ENCODE measurements at regions not wholly inside any gene's neighbourhood (a gene's known extent, or its start where the extent isn't known, plus 50 kb on each side); places are given as distances from the start of the nearest gene placed in this dataset.
"Not testable (repeated sequence)": the region's sequence is repeated elsewhere in the genome, so short reads cannot be mapped to it uniquely, and the experiment has no call there.

- Histone ChIP-seq H3K9me3 (no peaks in the 10 kb centered on the region), H3K4me1 (no peaks in the 10 kb centered on the region), H3K36me3 (replicated peaks) (no peaks in the 10 kb centered on the region), H3K27me3 (ENCODE audit: low read depth) (no peaks in the 10 kb centered on the region), H3K4me3 (no peak overlapping the region)
- DNase-seq (ENCODE audit: low spot score in 2 of 2): no peak
- in situ Hi-C loops (cut with MboI; ENCODE audit: low sequenced_read_pairs): no loop called here
Observed at GRCh38 chr9:28410411-28410810, 837.1 kb upstream of the C9orf72 start.

GRCh38 chr9:28413471-28413870 is 840.2 kb upstream of the C9orf72 start:
- Histone ChIP-seq H3K9me3 (no peaks in the 10 kb centered on the region), H3K27me3 (ENCODE audit: low read depth) (no peaks in the 10 kb centered on the region), H3K4me1 (no peaks in the 10 kb centered on the region), H3K36me3 (replicated peaks) (no peaks in the 10 kb centered on the region), H3K4me3 (no peak overlapping the region)
- in situ Hi-C loops (cut with MboI; ENCODE audit: low sequenced_read_pairs): no loop called here
- no peak for DNase-seq (ENCODE audit: low spot score in 2 of 2)

GRCh38 chr9:28423255-28423654 is 850.0 kb upstream of the C9orf72 start:
- Histone ChIP-seq H3K4me3 (no peak overlapping the region), H3K36me3 (replicated peaks) (no peaks in the 10 kb centered on the region), H3K9me3 (no peaks in the 10 kb centered on the region), H3K4me1 (no peaks in the 10 kb centered on the region), H3K27me3 (ENCODE audit: low read depth) (no peaks in the 10 kb centered on the region)
- no peak for DNase-seq (ENCODE audit: low spot score in 2 of 2)
- in situ Hi-C loops (cut with MboI; ENCODE audit: low sequenced_read_pairs): no loop called here

GRCh38 chr9:28435456-28435855 is 862.2 kb upstream of the C9orf72 start:
- H3K27me3 ChIP-seq (ENCODE audit: low read depth): no peaks in the 10 kb centered on the region
- no peaks in the 10 kb centered on the region for H3K36me3 ChIP-seq (replicated peaks)
- no peaks in the 10 kb centered on the region for H3K4me1 ChIP-seq
- H3K9me3 ChIP-seq: no peaks in the 10 kb centered on the region
- DNase-seq (ENCODE audit: low spot score in 2 of 2): no peak
- in situ Hi-C loops (cut with MboI; ENCODE audit: low sequenced_read_pairs): no loop called here
- H3K4me3 ChIP-seq: no peak overlapping the region

- Histone ChIP-seq H3K27me3 (ENCODE audit: low read depth) (no peaks in the 10 kb centered on the region), H3K36me3 (replicated peaks) (no peaks in the 10 kb centered on the region), H3K9me3 (no peaks in the 10 kb centered on the region), H3K4me3 (no peak overlapping the region), H3K4me1 (no peaks in the 10 kb centered on the region)
- no peak for DNase-seq (ENCODE audit: low spot score in 2 of 2)
- in situ Hi-C loops (cut with MboI; ENCODE audit: low sequenced_read_pairs): no loop called here
Observed at GRCh38 chr9:28439688-28440087, 866.4 kb upstream of the C9orf72 start.

- Histone ChIP-seq H3K4me3 (no peak overlapping the region), H3K4me1 (no peaks in the 10 kb centered on the region), H3K36me3 (replicated peaks) (no peaks in the 10 kb centered on the region), H3K9me3 (no peaks in the 10 kb centered on the region), H3K27me3 (ENCODE audit: low read depth) (no peaks in the 10 kb centered on the region)
- in situ Hi-C loops (cut with MboI; ENCODE audit: low sequenced_read_pairs): no loop called here
- DNase-seq (ENCODE audit: low spot score in 2 of 2): no peak
Observed at GRCh38 chr9:28443461-28443860, 870.2 kb upstream of the C9orf72 start.

GRCh38 chr9:28444637-28445036 is 871.4 kb upstream of the C9orf72 start:
- Histone ChIP-seq H3K27me3 (ENCODE audit: low read depth) (no peaks in the 10 kb centered on the region), H3K9me3 (no peaks in the 10 kb centered on the region), H3K4me3 (no peak overlapping the region), H3K36me3 (replicated peaks) (no peaks in the 10 kb centered on the region), H3K4me1 (no peaks in the 10 kb centered on the region)
- in situ Hi-C loops (cut with MboI; ENCODE audit: low sequenced_read_pairs): no loop called here
- DNase-seq (ENCODE audit: low spot score in 2 of 2): no peak

- in situ Hi-C loops (cut with MboI; ENCODE audit: low sequenced_read_pairs): no loop called here
Observed at GRCh38 chr9:28445211-28445610, 871.9 kb upstream of the C9orf72 start.

GRCh38 chr9:28453918-28454317 is 880.6 kb upstream of the C9orf72 start:
- in situ Hi-C loops (cut with MboI; ENCODE audit: low sequenced_read_pairs): no loop called here
- no peak for DNase-seq (ENCODE audit: low spot score in 2 of 2)
- no peaks in the 10 kb centered on the region for H3K36me3 ChIP-seq (replicated peaks)
- H3K9me3 ChIP-seq: no peaks in the 10 kb centered on the region
- H3K4me1 ChIP-seq: no peaks in the 10 kb centered on the region
- no peaks in the 10 kb centered on the region for H3K27me3 ChIP-seq (ENCODE audit: low read depth)
- H3K4me3 ChIP-seq: no peak overlapping the region

More at GRCh38 chr9:28445211-28445610, 871.9 kb upstream of the C9orf72 start:
- no peaks in the 10 kb centered on the region for H3K27me3 ChIP-seq (ENCODE audit: low read depth)
- no peaks in the 10 kb centered on the region for H3K9me3 ChIP-seq
- H3K4me1 ChIP-seq: no peaks in the 10 kb centered on the region
- no peak for DNase-seq (ENCODE audit: low spot score in 2 of 2)
- H3K36me3 ChIP-seq (replicated peaks): no peaks in the 10 kb centered on the region
- no peak overlapping the region for H3K4me3 ChIP-seq

- H3K9me3 ChIP-seq: no peaks in the 10 kb centered on the region
- no peak for DNase-seq (ENCODE audit: low spot score in 2 of 2)
- no peaks in the 10 kb centered on the region for H3K27me3 ChIP-seq (ENCODE audit: low read depth)
- H3K36me3 ChIP-seq (replicated peaks): no peaks in the 10 kb centered on the region
- H3K4me1 ChIP-seq: no peaks in the 10 kb centered on the region
- H3K4me3 ChIP-seq: no peak overlapping the region
- in situ Hi-C loops (cut with MboI; ENCODE audit: low sequenced_read_pairs): no loop called here
Observed at GRCh38 chr9:28456861-28457260, 883.6 kb upstream of the C9orf72 start.

- no peaks in the 10 kb centered on the region for H3K27me3 ChIP-seq (ENCODE audit: low read depth)
- in situ Hi-C loops (cut with MboI; ENCODE audit: low sequenced_read_pairs): no loop called here
- no peak for DNase-seq (ENCODE audit: low spot score in 2 of 2)
Observed at GRCh38 chr9:28464481-28465216, 891.4 kb upstream of the C9orf72 start.

GRCh38 chr9:28471261-28471660 is 898.0 kb upstream of the C9orf72 start:
- no peaks in the 10 kb centered on the region for H3K27me3 ChIP-seq (ENCODE audit: low read depth)
- H3K4me1 ChIP-seq: no peaks in the 10 kb centered on the region
- H3K36me3 ChIP-seq (replicated peaks): no peaks in the 10 kb centered on the region
- no peaks in the 10 kb centered on the region for H3K9me3 ChIP-seq
- no peak overlapping the region for H3K4me3 ChIP-seq
- in situ Hi-C loops (cut with MboI; ENCODE audit: low sequenced_read_pairs): no loop called here
- no peak for DNase-seq (ENCODE audit: low spot score in 2 of 2)

More at GRCh38 chr9:28464481-28465216, 891.4 kb upstream of the C9orf72 start:
- Histone ChIP-seq H3K4me3 (no peak overlapping the region), H3K36me3 (replicated peaks) (no peaks in the 10 kb centered on the region), H3K4me1 (no peaks in the 10 kb centered on the region), H3K9me3 (no peaks in the 10 kb centered on the region)

- in situ Hi-C loops (cut with MboI; ENCODE audit: low sequenced_read_pairs): no loop called here
- no peak overlapping the region for H3K4me3 ChIP-seq
- no peaks in the 10 kb centered on the region for H3K36me3 ChIP-seq (replicated peaks)
Observed at GRCh38 chr9:28487561-28487960, 914.3 kb upstream of the C9orf72 start.

GRCh38 chr9:28491121-28491520 is 917.8 kb upstream of the C9orf72 start:
- in situ Hi-C loops (cut with MboI; ENCODE audit: low sequenced_read_pairs): no loop called here

More at GRCh38 chr9:28487561-28487960, 914.3 kb upstream of the C9orf72 start:
- Histone ChIP-seq H3K9me3 (no peaks in the 10 kb centered on the region), H3K27me3 (ENCODE audit: low read depth) (no peaks in the 10 kb centered on the region), H3K4me1 (no peaks in the 10 kb centered on the region)
- no peak for DNase-seq (ENCODE audit: low spot score in 2 of 2)

GRCh38 chr9:28498168-28498567 is 924.9 kb upstream of the C9orf72 start:
- H3K36me3 ChIP-seq (replicated peaks); H3K4me3 ChIP-seq; H3K9me3 ChIP-seq; H3K27me3 ChIP-seq (ENCODE audit: low read depth); in situ Hi-C loops (cut with MboI; ENCODE audit: low sequenced_read_pairs); H3K4me1 ChIP-seq; DNase-seq (ENCODE audit: low spot score in 2 of 2): not testable (repeated sequence)

More at GRCh38 chr9:28491121-28491520, 917.8 kb upstream of the C9orf72 start:
- Histone ChIP-seq H3K9me3 (no peaks in the 10 kb centered on the region), H3K4me3 (no peak overlapping the region), H3K27me3 (ENCODE audit: low read depth) (no peaks in the 10 kb centered on the region), H3K4me1 (no peaks in the 10 kb centered on the region), H3K36me3 (replicated peaks) (no peaks in the 10 kb centered on the region)
- no peak for DNase-seq (ENCODE audit: low spot score in 2 of 2)

All from HAP-1 (cell line).